Ecto neural progenitor cell (in vitro differentiated cells): ENCODE measurements at regions not wholly inside any gene's neighbourhood (a gene's known extent, or its start where the extent isn't known, plus 50 kb on each side); places are given as distances from the start of the nearest gene placed in this dataset.

Source experiments
- DNase-seq: peaks from one replicate; pipeline ENCODE4 v3.0.0-alpha.2; 2018; ENCODE audit warnings: low spot score

GRCh38 chr14:98165976-98166375 is 1106.0 kb downstream of the BCL11B start:
- DNase-seq: no peak

DNA sequence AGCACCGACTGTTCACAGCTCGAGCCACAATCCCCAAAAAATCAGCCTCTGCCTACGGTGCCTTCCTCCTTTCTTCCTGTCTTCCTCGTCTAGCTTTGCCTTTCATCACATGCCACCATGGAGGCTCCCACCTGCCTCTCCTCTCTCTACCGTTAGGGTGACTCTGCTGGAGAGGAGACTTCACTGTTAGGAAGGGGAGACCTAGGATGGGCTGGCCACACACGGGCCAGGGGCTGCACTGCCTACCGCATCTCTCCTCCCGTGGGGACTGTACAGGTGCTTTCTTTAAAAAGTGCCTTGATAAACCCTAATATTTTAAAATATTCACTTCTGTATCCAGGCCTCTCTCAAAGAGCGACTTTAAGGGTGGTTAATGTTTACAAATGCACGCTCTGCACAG is 1104.7 kb downstream of the BCL11B start:
- no peak for DNase-seq

GRCh38 chr14:98167705-98168104 is 1104.3 kb downstream of the BCL11B start:
- no peak for DNase-seq

DNA sequence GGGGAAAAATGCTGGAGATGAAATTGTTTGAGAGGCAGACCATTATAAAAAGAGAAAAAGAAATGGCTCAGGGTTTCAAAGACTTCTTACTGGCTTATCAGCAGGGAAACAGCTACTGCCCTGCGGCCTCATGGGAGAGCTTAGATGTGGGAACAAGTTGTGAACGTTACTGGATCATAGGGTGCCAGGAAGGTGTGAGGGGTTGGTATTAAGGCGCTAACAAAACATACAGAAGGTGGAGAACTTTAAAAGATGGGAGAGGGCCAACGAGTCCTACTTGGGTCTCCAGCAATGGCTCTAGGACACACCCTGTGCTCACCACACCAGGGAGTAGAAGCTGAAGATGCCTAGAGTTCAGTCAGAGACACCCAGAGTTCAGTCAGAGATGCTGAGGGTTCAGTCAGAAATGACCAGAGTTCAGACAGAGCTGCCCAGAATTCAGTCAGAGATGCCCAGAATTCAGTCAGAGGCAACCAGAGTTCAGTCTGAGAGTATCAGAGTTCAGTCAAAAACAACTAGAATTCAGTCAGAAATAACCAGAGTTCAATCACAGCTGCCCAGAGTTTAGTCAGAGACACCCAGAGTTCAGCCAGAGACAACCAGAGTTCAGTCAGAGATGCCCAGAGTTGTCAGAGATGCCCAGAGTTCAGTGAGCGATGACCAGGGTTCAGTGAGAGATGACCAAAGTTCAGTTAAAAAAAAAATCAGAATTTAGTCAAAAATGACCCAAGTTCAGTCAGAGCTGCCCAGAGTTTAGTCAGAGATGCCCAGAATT is 1103.6 kb downstream of the BCL11B start:
- DNase-seq: no peak

DNA sequence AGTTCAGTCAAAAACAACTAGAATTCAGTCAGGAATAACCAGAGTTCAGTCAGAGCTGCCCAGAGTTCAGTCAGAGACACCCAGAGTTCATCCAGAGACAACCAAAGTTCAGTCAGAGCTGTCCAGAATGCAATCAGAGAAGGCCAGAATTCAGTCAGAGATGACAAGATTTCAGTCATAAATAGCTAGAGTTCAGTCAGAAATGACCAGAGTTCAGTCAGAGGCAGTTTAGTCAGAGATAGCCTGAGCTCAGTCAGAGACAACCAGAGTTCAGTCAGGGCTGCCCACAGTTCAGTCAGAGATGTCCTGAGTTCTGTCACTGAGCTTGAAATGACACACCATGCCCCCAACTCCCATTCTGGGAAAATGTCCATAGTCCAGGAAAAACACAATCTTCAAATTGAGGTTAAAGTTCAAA is 1102.8 kb downstream of the BCL11B start:
- DNase-seq: no peak

GRCh38 chr14:98170575-98170974 is 1101.4 kb downstream of the BCL11B start:
- no peak for DNase-seq

DNA sequence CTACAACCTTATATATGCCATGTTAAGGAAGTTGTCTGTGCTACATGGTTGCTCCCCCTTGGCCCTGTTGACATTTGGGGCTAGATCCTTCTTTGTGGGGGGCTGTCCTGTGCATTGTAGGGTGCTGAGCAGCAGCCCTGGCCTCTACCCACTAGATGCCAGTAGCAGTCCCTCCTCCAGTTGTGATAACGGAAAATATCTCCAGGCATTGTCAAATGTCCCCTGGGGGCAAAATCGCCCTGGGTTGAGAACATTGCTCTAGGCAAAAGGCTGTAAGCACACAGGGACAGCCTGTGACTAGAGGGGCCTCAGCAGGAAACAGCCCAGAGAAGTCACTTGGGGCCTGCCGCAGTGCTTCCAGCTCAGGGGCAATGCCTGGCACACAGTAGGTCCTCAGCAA is 1100.3 kb downstream of the BCL11B start:
- DNase-seq: no peak

DNA sequence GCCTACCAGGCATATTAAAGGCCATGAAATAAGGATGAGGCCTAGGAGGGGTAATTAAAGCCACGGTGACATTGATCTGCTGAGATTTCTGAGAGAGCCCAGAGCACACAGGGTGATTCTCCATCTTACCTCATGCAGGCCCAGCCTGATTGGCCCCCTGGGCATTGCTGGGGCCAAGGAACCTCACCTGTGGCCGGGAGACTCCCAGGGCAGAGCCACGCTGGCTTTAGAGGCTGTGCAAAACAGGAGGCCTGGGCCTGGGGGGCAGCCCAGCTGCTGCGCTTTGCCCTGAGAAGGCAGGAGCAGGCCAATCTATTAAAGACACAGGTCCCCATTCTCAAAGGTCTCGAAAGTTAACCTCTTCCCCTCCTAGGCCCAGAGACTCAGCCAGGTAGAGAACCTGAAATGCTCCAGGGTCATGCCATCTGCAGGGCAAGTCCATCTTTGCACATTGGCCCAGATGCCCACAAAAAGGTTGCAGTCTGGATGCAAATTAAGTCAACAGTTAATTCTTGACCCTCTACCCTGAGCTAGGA is 1099.7 kb downstream of the BCL11B start:
- no peak for DNase-seq

DNA sequence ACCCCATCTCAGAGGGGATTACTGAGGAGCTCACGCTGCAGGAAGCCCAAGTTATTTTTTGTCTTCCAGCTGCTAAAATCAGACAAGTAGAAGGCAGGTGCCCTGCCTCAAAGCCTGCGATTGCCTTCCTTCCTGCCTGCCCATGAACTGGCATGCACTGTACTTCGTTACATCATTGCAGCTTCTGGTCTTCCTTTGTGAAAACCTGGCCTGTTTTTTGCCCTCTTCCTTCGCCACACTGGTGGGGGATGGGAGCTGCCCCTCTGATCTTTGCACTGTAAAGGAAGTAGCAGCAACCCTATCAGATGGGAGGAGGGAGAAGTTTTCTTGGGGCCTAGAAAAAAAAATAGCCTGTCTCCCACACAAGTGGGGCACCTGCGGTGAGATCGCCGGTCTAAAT is 1098.7 kb downstream of the BCL11B start:
- DNase-seq: no peak

DNA sequence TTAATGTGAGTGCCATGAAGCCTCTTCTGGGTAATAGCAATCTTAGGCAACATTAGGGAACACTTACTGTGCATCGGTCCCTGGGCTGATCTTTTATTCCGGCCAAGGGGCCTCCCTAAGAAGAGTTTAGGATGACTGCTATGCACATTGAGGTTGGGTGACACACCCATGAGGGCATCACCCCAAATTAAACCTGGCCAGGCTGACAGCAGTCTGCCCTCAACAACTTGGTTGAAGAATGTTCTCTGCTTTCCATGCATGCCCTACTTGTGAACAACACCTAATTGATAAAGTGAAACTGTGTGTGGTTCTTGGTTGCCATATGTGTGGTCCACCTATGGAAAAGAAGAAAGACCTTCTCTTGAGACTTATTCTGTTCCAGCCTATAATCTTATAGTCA is 1098.0 kb downstream of the BCL11B start:
- no peak for DNase-seq

GRCh38 chr14:98175436-98175835 is 1096.6 kb downstream of the BCL11B start:
- DNase-seq: no peak

DNA sequence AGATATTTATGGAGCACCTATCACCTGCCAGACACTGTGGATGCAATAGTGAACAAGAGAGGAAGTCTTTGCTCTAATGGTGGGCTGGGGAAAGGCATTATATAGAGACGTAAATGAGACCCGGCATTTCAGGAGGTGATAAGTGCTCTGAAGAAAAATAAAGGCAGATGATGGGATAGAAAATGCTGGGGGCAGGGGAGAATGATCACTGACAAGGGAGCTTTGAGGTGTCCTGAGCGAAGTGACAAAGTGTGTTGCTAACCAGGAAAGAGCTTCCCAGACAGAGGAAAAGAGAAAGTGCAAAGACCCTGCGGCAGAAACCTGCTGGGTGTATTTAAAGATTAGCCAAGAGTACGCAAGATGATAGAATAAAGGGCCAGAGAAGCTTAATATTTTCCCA is 1096.1 kb downstream of the BCL11B start:
- DNase-seq: no peak

- DNase-seq: no peak
Observed at GRCh38 chr14:98176892-98177291, 1095.1 kb downstream of the BCL11B start.

GRCh38 chr14:98177551-98177950 is 1094.4 kb downstream of the BCL11B start:
- no peak for DNase-seq

DNA sequence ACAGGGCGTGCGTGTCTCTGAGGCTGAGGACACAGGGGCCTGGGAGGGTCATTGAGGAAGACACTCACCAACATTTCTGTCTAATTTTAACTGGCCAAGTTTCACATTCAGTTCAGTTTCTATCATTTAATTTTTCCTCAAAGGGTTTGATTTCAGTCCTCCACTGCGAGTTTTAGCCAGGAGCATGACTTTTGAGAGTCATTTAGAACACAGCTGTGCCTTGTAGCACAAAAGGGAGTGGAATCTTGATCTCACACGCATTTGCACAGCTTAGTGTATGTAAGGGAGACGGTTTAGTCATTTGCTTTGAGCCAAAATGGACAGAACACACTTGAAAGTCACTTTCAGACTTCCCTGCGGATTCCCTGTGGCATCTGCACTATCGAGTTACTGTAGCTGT is 1090.8 kb downstream of the BCL11B start:
- no peak for DNase-seq

- DNase-seq: no peak
Observed at GRCh38 chr14:98181768-98182167, 1090.2 kb downstream of the BCL11B start.

DNA sequence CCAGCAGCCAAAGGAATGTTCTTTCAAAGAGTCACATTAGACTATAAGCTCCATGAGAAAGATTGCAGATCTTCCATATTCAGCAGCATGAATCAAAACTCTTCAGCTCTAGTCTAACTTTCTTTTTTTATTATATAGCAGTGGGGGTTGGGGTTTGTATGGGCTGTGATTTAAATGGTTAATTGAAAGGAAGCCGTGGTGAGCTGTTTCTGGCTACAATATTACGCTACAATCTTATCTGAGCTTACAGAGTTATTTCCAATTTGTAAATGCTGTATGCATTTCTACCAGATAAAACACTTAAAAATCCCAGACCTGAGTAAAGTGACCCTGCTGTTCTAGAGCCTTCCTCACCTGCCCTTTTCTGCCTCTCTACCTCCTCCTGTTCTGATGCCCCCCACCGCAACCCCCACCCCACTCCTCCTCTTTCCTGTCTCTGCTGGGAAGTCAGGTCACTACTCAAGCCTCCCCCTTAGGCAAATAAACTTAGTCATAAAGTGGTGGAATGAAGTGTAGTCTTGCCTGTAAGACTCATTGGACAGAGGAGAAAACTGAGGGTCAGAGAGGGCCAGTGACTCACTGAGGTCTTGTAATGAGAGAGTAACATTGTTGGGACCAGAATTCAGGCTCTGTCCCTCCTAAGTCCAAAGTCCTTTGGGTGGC is 1089.5 kb downstream of the BCL11B start:
- no peak for DNase-seq

GRCh38 chr14:98183556-98183955 is 1088.4 kb downstream of the BCL11B start:
- DNase-seq: no peak

DNA sequence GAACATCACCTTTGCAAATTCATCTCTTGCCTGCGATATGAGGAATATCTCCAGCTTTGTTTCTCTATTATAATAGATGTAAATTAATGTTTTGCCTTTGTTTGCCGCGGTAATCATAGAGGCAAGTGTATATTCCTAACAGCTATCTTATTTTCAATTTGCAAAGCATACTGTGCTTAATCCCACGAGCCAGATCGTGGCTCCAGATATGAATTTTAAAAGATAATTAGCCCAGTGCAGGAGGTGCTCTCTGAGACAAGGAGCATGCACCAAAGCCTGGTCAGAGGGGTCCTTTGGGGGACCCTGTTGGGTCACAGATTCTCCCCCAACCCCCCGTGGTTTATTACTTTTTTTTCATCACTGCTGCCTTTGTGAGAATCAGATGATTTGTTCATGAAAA is 1087.5 kb downstream of the BCL11B start:
- no peak for DNase-seq

- no peak for DNase-seq
Observed at GRCh38 chr14:98185036-98185435, 1087.0 kb downstream of the BCL11B start.

DNA sequence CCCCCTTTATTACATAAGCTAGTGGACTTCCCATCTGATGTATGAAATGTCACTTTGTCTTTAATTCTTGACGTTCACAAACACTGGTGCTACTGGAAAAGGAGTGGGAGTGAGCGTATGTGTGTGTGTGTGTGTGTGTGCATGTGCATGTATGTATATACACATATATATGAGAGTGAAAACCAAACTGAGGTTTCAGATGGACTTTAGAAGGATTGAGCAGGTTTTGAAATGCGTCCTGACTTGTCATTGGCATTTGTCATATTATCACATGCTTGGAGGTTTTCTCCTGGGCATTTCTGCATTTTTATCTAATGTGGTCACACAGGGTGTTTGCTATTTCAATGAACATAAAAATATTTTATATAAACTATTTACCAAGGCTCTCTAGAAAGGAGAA is 1085.9 kb downstream of the BCL11B start:
- no peak for DNase-seq

DNA sequence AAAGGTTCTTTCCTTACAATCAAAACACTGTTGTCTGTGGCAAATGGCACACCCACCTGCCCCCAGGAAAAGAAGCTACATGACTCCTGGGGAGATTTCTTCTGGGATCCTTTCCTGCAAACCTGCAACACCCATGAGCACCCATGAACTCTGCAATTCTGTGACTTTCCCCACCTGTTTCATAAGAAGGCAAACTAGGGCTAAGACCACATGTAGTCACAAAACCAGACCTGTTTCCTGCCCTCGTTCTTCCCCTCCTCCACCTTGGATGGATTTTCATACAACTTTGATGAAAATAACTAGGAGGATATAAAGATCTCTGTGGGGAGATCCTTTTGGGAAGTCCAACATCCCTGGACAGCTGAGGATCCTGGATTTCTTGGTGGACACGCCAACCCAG is 1084.7 kb downstream of the BCL11B start:
- no peak for DNase-seq

DNA sequence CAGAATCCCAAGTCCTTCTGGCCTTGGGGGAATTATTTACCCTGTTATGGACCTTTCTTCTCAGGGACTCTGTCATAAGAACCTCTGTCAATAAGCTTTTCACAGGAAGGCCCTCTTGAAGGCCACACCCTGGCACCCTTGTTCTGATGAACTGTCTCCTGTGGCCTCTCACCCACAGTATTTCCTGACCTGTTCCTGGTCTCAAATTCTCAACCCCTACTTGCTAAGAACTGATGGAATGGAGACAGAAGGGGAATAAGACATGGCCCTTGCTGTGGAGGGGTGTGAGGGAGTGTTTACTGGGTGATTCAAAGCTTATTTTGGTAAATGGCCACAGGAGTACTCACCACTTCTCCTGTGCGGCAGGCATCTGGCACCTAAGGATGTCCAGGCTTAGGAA is 1082.9 kb downstream of the BCL11B start:
- no peak for DNase-seq

- DNase-seq: no peak
Observed at GRCh38 chr14:98189511-98189910, 1082.5 kb downstream of the BCL11B start.
